ENCODE measurements at regions not wholly inside any gene's neighbourhood (a gene's known extent, or its start where the extent isn't known, plus 50 kb on each side); places are given as distances from the start of the nearest gene placed in this dataset.

GRCh38 chrX:85516131-85516530 lies 136.7 kb upstream of the POF1B start:
- TF ChIP-seq, protein P1, sequence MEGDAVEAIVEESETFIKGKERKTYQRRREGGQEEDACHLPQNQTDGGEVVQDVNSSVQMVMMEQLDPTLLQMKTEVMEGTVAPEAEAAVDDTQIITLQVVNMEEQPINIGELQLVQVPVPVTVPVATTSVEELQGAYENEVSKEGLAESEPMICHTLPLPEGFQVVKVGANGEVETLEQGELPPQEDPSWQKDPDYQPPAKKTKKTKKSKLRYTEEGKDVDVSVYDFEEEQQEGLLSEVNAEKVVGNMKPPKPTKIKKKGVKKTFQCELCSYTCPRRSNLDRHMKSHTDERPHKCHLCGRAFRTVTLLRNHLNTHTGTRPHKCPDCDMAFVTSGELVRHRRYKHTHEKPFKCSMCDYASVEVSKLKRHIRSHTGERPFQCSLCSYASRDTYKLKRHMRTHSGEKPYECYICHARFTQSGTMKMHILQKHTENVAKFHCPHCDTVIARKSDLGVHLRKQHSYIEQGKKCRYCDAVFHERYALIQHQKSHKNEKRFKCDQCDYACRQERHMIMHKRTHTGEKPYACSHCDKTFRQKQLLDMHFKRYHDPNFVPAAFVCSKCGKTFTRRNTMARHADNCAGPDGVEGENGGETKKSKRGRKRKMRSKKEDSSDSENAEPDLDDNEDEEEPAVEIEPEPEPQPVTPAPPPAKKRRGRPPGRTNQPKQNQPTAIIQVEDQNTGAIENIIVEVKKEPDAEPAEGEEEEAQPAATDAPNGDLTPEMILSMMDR (IDR thresholded peaks at IDR 0.05; ENCODE audit: insufficient read depth in 1 of 2, low read depth in 1 of 2, low read length in 1 of 2, severe bottlenecking in 1 of 2, unreplicated experiment in 1 of 2) = no peak
- Mint-ChIP-seq H3K36me3 (ENCODE audit: insufficient read depth, unreplicated experiment) (no peaks in the 10 kb centered on the region), H3K27ac (ENCODE audit: unreplicated experiment) (no peak overlapping the region), H3K27me3 (ENCODE audit: insufficient read depth, unreplicated experiment) (no peaks in the 10 kb centered on the region), H3K4me1 (ENCODE audit: low read depth, unreplicated experiment) (peaks cover 14% of the 10 kb centered on the region), H3K9me3 (ENCODE audit: unreplicated experiment) (no peaks in the 10 kb centered on the region), H3K4me3 (ENCODE audit: unreplicated experiment) (no peak overlapping the region)
- ChIA-PET POLR2A (no interaction called here), CTCF (no interaction called here)
- DNase-seq = no peak
- intact Hi-C loops (cut with micrococcal nuclease; ENCODE audit: unreplicated experiment) = loop anchor here (10.0 kb wide), 1 partner anchor 141 kb away; the partner anchor contains the start of gene POF1B
- no peak overlapping the region for H3K4me3 ChIP-seq (ENCODE audit: low read depth, low read length)
- peaks cover 16% of the 10 kb centered on the region for H3K4me1 ChIP-seq
- H3K36me3 ChIP-seq (ENCODE audit: control insufficient read depth, insufficient read depth, low read length) = no peaks in the 10 kb centered on the region
- BruUV-seq (replicated peaks) = no TSS peak
- H3K27me3 ChIP-seq (replicated peaks; ENCODE audit: control insufficient read depth, insufficient read depth, low read length) = no peaks in the 10 kb centered on the region; the same call in 1 of the 2 replicates
- no peaks in the 10 kb centered on the region for H3K9me3 ChIP-seq

DNA sequence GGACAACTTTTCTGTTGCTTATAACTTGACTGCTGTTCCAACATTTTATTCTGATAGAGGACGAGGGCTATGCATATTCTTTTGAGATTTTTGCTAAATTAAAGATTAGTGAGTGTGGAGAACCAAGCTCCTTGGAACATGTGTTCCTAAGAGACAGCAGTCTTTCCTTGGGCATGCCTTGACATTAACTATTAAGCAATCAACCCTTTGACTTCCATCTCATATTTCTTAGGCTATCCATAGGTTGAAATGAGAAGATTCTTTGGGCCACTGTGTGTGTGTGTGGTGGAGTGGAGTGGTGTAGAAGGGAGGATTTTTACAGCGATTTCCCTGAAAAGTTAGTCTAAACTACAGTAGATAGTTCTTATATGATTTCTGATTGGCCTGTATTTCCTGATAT lies 127.4 kb upstream of the POF1B start:
- no peaks in the 10 kb centered on the region for H3K4me1 ChIP-seq
- Mint-ChIP-seq H3K27ac (ENCODE audit: unreplicated experiment) (no peak overlapping the region), H3K4me3 (ENCODE audit: unreplicated experiment) (no peak overlapping the region), H3K4me1 (ENCODE audit: low read depth, unreplicated experiment) (peaks cover 13% of the 10 kb centered on the region), H3K27me3 (ENCODE audit: insufficient read depth, unreplicated experiment) (no peaks in the 10 kb centered on the region), H3K9me3 (ENCODE audit: unreplicated experiment) (no peaks in the 10 kb centered on the region), H3K36me3 (ENCODE audit: insufficient read depth, unreplicated experiment) (no peaks in the 10 kb centered on the region)
- BruUV-seq (replicated peaks) = no TSS peak
- H3K9me3 ChIP-seq = no peaks in the 10 kb centered on the region
- H3K4me3 ChIP-seq (ENCODE audit: low read depth, low read length) = no peak overlapping the region
- H3K36me3 ChIP-seq (ENCODE audit: control insufficient read depth, insufficient read depth, low read length) = no peaks in the 10 kb centered on the region
- DNase-seq = no peak
- CTCF ChIA-PET = no interaction called here
- POLR2A ChIA-PET = no interaction called here
- TF ChIP-seq, protein P1 (IDR thresholded peaks at IDR 0.05; ENCODE audit: insufficient read depth in 1 of 2, low read depth in 1 of 2, low read length in 1 of 2, severe bottlenecking in 1 of 2, unreplicated experiment in 1 of 2) = no peak
- intact Hi-C loops (cut with micrococcal nuclease; ENCODE audit: unreplicated experiment) = no loop called here
- H3K27me3 ChIP-seq (replicated peaks; ENCODE audit: control insufficient read depth, insufficient read depth, low read length) = no peaks in the 10 kb centered on the region

DNA sequence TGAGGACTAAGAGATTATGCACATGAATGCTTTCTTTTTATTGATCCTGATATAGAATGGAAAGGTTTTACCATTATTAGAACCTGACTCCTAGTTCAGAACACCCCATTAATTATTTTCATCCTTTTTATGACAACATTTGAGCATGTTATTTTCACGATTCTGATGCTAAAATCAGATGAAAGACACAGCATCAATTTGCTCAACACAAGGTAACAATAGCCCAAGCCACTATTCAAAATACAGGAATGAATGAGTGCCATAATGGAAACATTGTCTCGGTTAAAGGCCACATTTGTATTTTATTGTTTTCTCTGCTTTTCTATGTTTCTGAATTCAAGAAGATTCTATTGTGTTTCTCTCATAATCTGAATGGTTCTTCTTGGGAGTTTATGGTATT lies 126.3 kb upstream of the POF1B start:
- Mint-ChIP-seq H3K4me1 (ENCODE audit: low read depth, unreplicated experiment) (peaks cover 13% of the 10 kb centered on the region), H3K27ac (ENCODE audit: unreplicated experiment) (no peak overlapping the region), H3K4me3 (ENCODE audit: unreplicated experiment) (no peak overlapping the region), H3K9me3 (ENCODE audit: unreplicated experiment) (no peaks in the 10 kb centered on the region), H3K27me3 (ENCODE audit: insufficient read depth, unreplicated experiment) (no peaks in the 10 kb centered on the region), H3K36me3 (ENCODE audit: insufficient read depth, unreplicated experiment) (no peaks in the 10 kb centered on the region)
- ChIA-PET POLR2A (no interaction called here), CTCF (no interaction called here)
- no peaks in the 10 kb centered on the region for H3K36me3 ChIP-seq (ENCODE audit: control insufficient read depth, insufficient read depth, low read length)
- TF ChIP-seq, protein P1 (IDR thresholded peaks at IDR 0.05; ENCODE audit: insufficient read depth in 1 of 2, low read depth in 1 of 2, low read length in 1 of 2, severe bottlenecking in 1 of 2, unreplicated experiment in 1 of 2) = no peak
- no peaks in the 10 kb centered on the region for H3K27me3 ChIP-seq (replicated peaks; ENCODE audit: control insufficient read depth, insufficient read depth, low read length)
- H3K4me3 ChIP-seq (ENCODE audit: low read depth, low read length) = no peak overlapping the region
- DNase-seq = no peak
- H3K9me3 ChIP-seq = no peaks in the 10 kb centered on the region
- intact Hi-C loops (cut with micrococcal nuclease; ENCODE audit: unreplicated experiment) = no loop called here
- BruUV-seq (replicated peaks) = no TSS peak
- no peaks in the 10 kb centered on the region for H3K4me1 ChIP-seq
